ENCODE measurements at regions not wholly inside any gene's neighbourhood (a gene's known extent, or its start where the extent isn't known, plus 50 kb on each side); places are given as distances from the start of the nearest gene placed in this dataset.

GRCh38 chr15:81774309-81774708 is 271.5 kb downstream of the MEX3B start:
- no peak overlapping the region for H3K27ac ChIP-seq (replicated peaks)
- no peaks in the 10 kb centered on the region for H3K36me3 ChIP-seq
- no peaks in the 10 kb centered on the region for H3K4me1 ChIP-seq
- intact Hi-C loops (cut with micrococcal nuclease), result no loop called here
- H3K9me3 ChIP-seq (replicated peaks), result no peaks in the 10 kb centered on the region
- TF ChIP-seq CTCF (IDR thresholded peaks at IDR 0.05; ENCODE audit: borderline replicate concordance), result no peak
- H3K4me3 ChIP-seq, result no peak overlapping the region
- H3K27me3 ChIP-seq (ENCODE audit: low read depth), result peaks cover 19% of the 10 kb centered on the region
- no peak for DNase-seq

GRCh38 chr15:81768773-81769172 is 277.0 kb downstream of the MEX3B start:
- Histone ChIP-seq H3K27me3 (ENCODE audit: low read depth) (peaks cover 21% of the 10 kb centered on the region), H3K4me3 (no peak overlapping the region), H3K27ac (replicated peaks) (no peak overlapping the region), H3K36me3 (no peaks in the 10 kb centered on the region), H3K4me1 (no peaks in the 10 kb centered on the region), H3K9me3 (replicated peaks) (no peaks in the 10 kb centered on the region)
- intact Hi-C loops (cut with micrococcal nuclease), result no loop called here
- no peak for DNase-seq
- no peak for TF ChIP-seq CTCF (IDR thresholded peaks at IDR 0.05; ENCODE audit: borderline replicate concordance)

- no peak for TF ChIP-seq CTCF (IDR thresholded peaks at IDR 0.05; ENCODE audit: borderline replicate concordance)
- Histone ChIP-seq H3K9me3 (replicated peaks) (no peaks in the 10 kb centered on the region), H3K36me3 (no peaks in the 10 kb centered on the region), H3K27ac (replicated peaks) (no peak overlapping the region), H3K4me1 (no peaks in the 10 kb centered on the region), H3K27me3 (ENCODE audit: low read depth) (peaks cover 21% of the 10 kb centered on the region), H3K4me3 (no peak overlapping the region)
- no peak for DNase-seq
- intact Hi-C loops (cut with micrococcal nuclease), result no loop called here
Measured at GRCh38 chr15:81766829-81767475, 278.9 kb downstream of the MEX3B start.

- H3K36me3 ChIP-seq, result no peaks in the 10 kb centered on the region
- no peaks in the 10 kb centered on the region for H3K9me3 ChIP-seq (replicated peaks)
- peaks cover 17% of the 10 kb centered on the region for H3K27me3 ChIP-seq (ENCODE audit: low read depth)
- H3K27ac ChIP-seq (replicated peaks), result no peak overlapping the region
- no peak for TF ChIP-seq CTCF (IDR thresholded peaks at IDR 0.05; ENCODE audit: borderline replicate concordance)
- H3K4me3 ChIP-seq, result no peak overlapping the region
- no peaks in the 10 kb centered on the region for H3K4me1 ChIP-seq
- no peak for DNase-seq
- intact Hi-C loops (cut with micrococcal nuclease), result no loop called here
Measured at GRCh38 chr15:81765816-81766215, 280.0 kb downstream of the MEX3B start.

GRCh38 chr15:81763304-81763703 is 282.5 kb downstream of the MEX3B start:
- DNase-seq, result no peak
- intact Hi-C loops (cut with micrococcal nuclease), result no loop called here
- TF ChIP-seq CTCF (IDR thresholded peaks at IDR 0.05; ENCODE audit: borderline replicate concordance), result no peak
- Histone ChIP-seq H3K36me3 (no peaks in the 10 kb centered on the region), H3K27ac (replicated peaks) (no peak overlapping the region), H3K4me1 (no peaks in the 10 kb centered on the region), H3K27me3 (ENCODE audit: low read depth) (peaks cover 15% of the 10 kb centered on the region), H3K4me3 (no peak overlapping the region), H3K9me3 (replicated peaks) (no peaks in the 10 kb centered on the region)
